Esophagus muscularis mucosa (tissue), 3 donors: ENCODE measurements at regions not wholly inside any gene's neighbourhood (a gene's known extent, or its start where the extent isn't known, plus 50 kb on each side); places are given as distances from the start of the nearest gene placed in this dataset.

Experiments
- POLR2A ChIP-seq: fragments of 450-650 bp; IDR thresholded peaks from one replicate; pipeline ENCODE4 v1.6.1; 2017; ENCODE audit warnings: antibody characterized with exemption, moderate library complexity, mild to moderate bottlenecking, low read depth
- POLR2AphosphoS5 ChIP-seq, 2 donors: sonication (generic); formaldehyde crosslinking; IDR thresholded peaks; one replicate each; pipeline ENCODE4 v1.6.1; 2017; ENCODE audit warnings: antibody characterized with exemption in 2 of 2
- TF ChIP-seq, protein P1 (sequence below), 3 experiments: fragments of 200-600 bp in 2 of 3; fragments of 450-650 bp in 1 of 3; sonication (generic) in 2 of 3; IDR thresholded peaks; one replicate each; pipeline ENCODE4 v1.5.1; 2017 to 2019; ENCODE audit warnings: antibody characterized with exemption in 3 of 3, mild to moderate bottlenecking in 2 of 3, moderate library complexity in 1 of 3

DNA sequence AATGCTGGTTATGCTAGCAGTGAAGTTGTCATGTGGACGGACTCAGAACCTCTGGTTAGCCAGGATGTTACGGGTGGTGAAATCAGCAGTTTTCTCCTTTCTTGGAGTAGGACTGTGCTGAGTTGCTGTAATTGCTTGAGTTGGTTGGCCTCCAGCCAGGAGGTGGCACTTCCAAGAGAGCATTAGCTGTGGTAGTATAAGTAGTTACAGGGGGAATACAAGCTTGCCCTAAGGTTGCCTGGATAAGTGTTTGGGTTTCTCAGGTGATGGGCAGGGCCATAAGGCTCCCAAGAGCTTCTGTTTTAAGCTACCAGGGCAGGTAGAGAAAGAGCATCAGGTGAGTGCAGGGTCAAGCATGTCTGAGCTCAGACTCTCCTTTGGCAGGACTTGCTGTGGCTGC is 103.0 kb downstream of the ZNF518B start:
- TF ChIP-seq, protein P1, sequence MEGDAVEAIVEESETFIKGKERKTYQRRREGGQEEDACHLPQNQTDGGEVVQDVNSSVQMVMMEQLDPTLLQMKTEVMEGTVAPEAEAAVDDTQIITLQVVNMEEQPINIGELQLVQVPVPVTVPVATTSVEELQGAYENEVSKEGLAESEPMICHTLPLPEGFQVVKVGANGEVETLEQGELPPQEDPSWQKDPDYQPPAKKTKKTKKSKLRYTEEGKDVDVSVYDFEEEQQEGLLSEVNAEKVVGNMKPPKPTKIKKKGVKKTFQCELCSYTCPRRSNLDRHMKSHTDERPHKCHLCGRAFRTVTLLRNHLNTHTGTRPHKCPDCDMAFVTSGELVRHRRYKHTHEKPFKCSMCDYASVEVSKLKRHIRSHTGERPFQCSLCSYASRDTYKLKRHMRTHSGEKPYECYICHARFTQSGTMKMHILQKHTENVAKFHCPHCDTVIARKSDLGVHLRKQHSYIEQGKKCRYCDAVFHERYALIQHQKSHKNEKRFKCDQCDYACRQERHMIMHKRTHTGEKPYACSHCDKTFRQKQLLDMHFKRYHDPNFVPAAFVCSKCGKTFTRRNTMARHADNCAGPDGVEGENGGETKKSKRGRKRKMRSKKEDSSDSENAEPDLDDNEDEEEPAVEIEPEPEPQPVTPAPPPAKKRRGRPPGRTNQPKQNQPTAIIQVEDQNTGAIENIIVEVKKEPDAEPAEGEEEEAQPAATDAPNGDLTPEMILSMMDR (IDR thresholded peaks at IDR 0.05) = no peak
- TF ChIP-seq POLR2AphosphoS5 (IDR thresholded peaks at IDR 0.05) (no peak), POLR2A (no peak)
